ENCODE measurements at regions not wholly inside any gene's neighbourhood (a gene's known extent, or its start where the extent isn't known, plus 50 kb on each side); places are given as distances from the start of the nearest gene placed in this dataset.

- no peak for DNase-seq (ENCODE audit: low spot score)
Observed at GRCh38 chr3:159775372-159775961, 213.2 kb upstream of the IL12A start.

GRCh38 chr3:159776779-159777178 lies 211.9 kb upstream of the IL12A start:
- DNase-seq (ENCODE audit: low spot score) = no peak
- ATAC-seq = no peak

More at GRCh38 chr3:159775372-159775961, 213.2 kb upstream of the IL12A start:
- peak; percentile 60 for ATAC-seq

- ATAC-seq (no peak), DNase-seq (ENCODE audit: low spot score) (no peak)
Observed at GRCh38 chr3:159779883-159780282, 208.8 kb upstream of the IL12A start.

- ATAC-seq = peak; percentile 54
- no peak for DNase-seq (ENCODE audit: low spot score)
Observed at GRCh38 chr3:159781867-159782266, 206.8 kb upstream of the IL12A start.

GRCh38 chr3:159782724-159783421 lies 205.8 kb upstream of the IL12A start:
- ATAC-seq = peak; percentile 71
- DNase-seq (ENCODE audit: low spot score) = peak; percentile 86

- no peak for DNase-seq (ENCODE audit: low spot score)
Observed at GRCh38 chr3:159783780-159784742, 204.6 kb upstream of the IL12A start.

GRCh38 chr3:159785273-159785708 lies 203.3 kb upstream of the IL12A start:
- ATAC-seq = no peak
- DNase-seq (ENCODE audit: low spot score) = no peak

More at GRCh38 chr3:159783780-159784742, 204.6 kb upstream of the IL12A start:
- ATAC-seq = no peak

GRCh38 chr3:159786489-159787177 lies 202.0 kb upstream of the IL12A start:
- DNase-seq (ENCODE audit: low spot score) = no peak
- ATAC-seq = no peak

- DNase-seq (ENCODE audit: low spot score) (peak; percentile 68), ATAC-seq (peak; percentile 61)
Observed at GRCh38 chr3:159787178-159787574, 201.5 kb upstream of the IL12A start.

GRCh38 chr3:159787794-159788205 lies 200.8 kb upstream of the IL12A start:
- peak; percentile 18 for ATAC-seq
- DNase-seq (ENCODE audit: low spot score) = no peak

GRCh38 chr3:159788291-159788690 lies 200.3 kb upstream of the IL12A start:
- DNase-seq (ENCODE audit: low spot score) = no peak
- ATAC-seq = no peak

GRCh38 chr3:159789017-159789416 lies 199.6 kb upstream of the IL12A start:
- no peak for DNase-seq (ENCODE audit: low spot score)
- ATAC-seq = peak; percentile 11

GRCh38 chr3:159789742-159790635 lies 198.6 kb upstream of the IL12A start:
- peak; percentile 72 for ATAC-seq
- DNase-seq (ENCODE audit: low spot score) = no peak

GRCh38 chr3:159791336-159791735 lies 197.3 kb upstream of the IL12A start:
- no peak for DNase-seq (ENCODE audit: low spot score)

GRCh38 chr3:159792070-159792469 lies 196.6 kb upstream of the IL12A start:
- DNase-seq (ENCODE audit: low spot score) (no peak), ATAC-seq (no peak)

More at GRCh38 chr3:159791336-159791735, 197.3 kb upstream of the IL12A start:
- ATAC-seq = no peak

- no peak for ATAC-seq
Observed at GRCh38 chr3:159795042-159795441, 193.6 kb upstream of the IL12A start.

GRCh38 chr3:159795681-159796175 lies 192.9 kb upstream of the IL12A start:
- ATAC-seq (no peak), DNase-seq (ENCODE audit: low spot score) (no peak)

More at GRCh38 chr3:159795042-159795441, 193.6 kb upstream of the IL12A start:
- DNase-seq (ENCODE audit: low spot score) = no peak

- DNase-seq (ENCODE audit: low spot score) (no peak), ATAC-seq (no peak)
Observed at GRCh38 chr3:159796226-159796625, 192.4 kb upstream of the IL12A start.

- DNase-seq (ENCODE audit: low spot score) = no peak
Observed at GRCh38 chr3:159796744-159797143, 191.9 kb upstream of the IL12A start.

More at GRCh38 chr3:159796744-159797143, 191.9 kb upstream of the IL12A start:
- ATAC-seq = no peak
